Nephron (organoid): ENCODE measurements at regions not wholly inside any gene's neighbourhood (a gene's known extent, or its start where the extent isn't known, plus 50 kb on each side); places are given as distances from the start of the nearest gene placed in this dataset.
"Not testable (repeated sequence)": the region's sequence is repeated elsewhere in the genome, so short reads cannot be mapped to it uniquely, and the experiment has no call there.

Experiments
- H3K27ac Mint-ChIP-seq, 3 experiments: 2 replicates each; pipeline ENCODE4 v1.8.0; 2020; ENCODE audit warnings: mixed read lengths in 3 of 3, mild to moderate bottlenecking in 2 of 3, moderate library complexity in 1 of 3
- H3K27me3 Mint-ChIP-seq: 2 replicates; pipeline ENCODE4 v1.8.0; 2021; ENCODE audit warnings: low read depth, mild to moderate bottlenecking, moderate library complexity, mixed read lengths
- H3K36me3 Mint-ChIP-seq: 2 replicates; pipeline ENCODE4 v1.8.0; 2020; ENCODE audit warnings: low read depth, mixed read lengths
- H3K4me1 Mint-ChIP-seq: 2 replicates; pipeline ENCODE4 v1.8.0; 2020; ENCODE audit warnings: mixed read lengths
- H3K4me3 Mint-ChIP-seq, 3 experiments: 2 replicates each; pipeline ENCODE4 v1.8.0; 2020; ENCODE audit warnings: mild to moderate bottlenecking in 3 of 3, mixed read lengths in 3 of 3, moderate library complexity in 2 of 3
- H3K9me3 Mint-ChIP-seq: 2 replicates; pipeline ENCODE4 v1.8.0; 2020; ENCODE audit warnings: mixed read lengths
- TF ChIP-seq, protein P1 (sequence below), 3 experiments: fragments of 200-600 bp; sonication (generic); IDR thresholded peaks; one replicate each; pipeline ENCODE4 v1.5.0; 2021; ENCODE audit warnings: antibody characterized with exemption in 3 of 3; ENCODE audit not compliant: unreplicated experiment in 3 of 3

DNA sequence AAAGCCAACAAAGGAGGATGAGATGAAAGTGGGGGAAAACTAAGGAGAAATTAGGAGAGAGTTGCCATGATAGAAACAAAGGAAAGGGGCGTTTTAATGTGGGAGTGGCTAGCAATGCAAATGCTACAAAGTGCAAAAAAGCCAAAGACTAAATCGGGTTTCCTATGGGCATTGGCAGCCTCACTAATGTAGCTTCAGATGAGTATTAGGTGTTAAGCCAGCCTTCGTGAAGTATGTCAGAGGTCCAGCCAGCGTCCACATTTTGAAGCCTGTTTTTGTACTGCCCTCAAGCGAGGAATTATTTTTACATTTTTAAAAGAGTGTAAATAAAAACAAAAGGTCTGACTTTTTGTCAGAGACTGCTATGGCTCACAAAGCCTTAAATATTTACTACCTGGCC is 60.4 kb upstream of the TPTE start:
- H3K27ac Mint-ChIP-seq, H3K27me3 Mint-ChIP-seq, H3K9me3 Mint-ChIP-seq, H3K4me3 Mint-ChIP-seq, H3K36me3 Mint-ChIP-seq, H3K4me1 Mint-ChIP-seq: not testable (repeated sequence)

DNA sequence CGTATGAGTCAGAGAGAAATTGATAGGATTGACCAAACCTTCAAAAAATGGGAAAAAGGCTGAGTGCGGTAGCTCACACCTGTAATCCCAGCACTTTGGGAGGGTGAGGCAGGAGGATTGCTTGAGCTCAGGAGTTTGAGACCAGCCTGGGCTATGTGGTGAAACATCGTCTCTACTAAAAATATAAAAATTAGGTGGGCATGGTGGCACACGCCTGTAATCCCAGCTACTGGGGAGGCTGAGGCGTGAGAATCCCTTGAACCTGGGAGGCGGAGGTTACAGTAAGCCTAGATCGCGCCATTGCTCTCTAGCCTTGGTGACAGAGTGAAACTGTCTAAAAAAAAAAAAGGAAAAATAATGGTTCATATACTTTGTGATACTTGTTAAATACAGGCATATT is 59.9 kb upstream of the TPTE start:
- H3K9me3 Mint-ChIP-seq, H3K27ac Mint-ChIP-seq, H3K4me3 Mint-ChIP-seq, H3K27me3 Mint-ChIP-seq, H3K4me1 Mint-ChIP-seq, H3K36me3 Mint-ChIP-seq: not testable (repeated sequence)

DNA sequence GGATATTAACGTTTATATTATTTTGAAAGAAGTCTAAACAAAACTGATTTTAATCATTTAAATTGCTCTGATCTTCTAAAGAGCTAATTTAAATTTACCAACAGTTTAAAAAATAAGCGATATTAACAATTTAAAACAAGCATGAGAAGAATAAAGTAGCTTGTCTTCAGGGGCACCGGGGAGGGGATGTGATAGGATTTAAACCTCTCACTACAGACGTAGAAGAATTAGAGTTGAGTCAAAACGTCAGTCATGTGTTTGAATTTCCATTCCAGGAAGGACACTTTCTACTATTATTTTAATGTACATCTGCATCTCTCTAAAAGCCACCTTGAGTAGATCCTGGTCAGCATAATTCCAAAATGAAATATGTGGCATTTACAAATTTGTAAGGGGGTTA is 58.2 kb upstream of the TPTE start:
- Mint-ChIP-seq H3K27me3 (no peaks in the 10 kb centered on the region), H3K27ac (no peak overlapping the region), H3K4me1 (no peaks in the 10 kb centered on the region), H3K4me3 (no peak overlapping the region), H3K9me3 (no peaks in the 10 kb centered on the region), H3K36me3 (no peaks in the 10 kb centered on the region)
- TF ChIP-seq, protein P1, sequence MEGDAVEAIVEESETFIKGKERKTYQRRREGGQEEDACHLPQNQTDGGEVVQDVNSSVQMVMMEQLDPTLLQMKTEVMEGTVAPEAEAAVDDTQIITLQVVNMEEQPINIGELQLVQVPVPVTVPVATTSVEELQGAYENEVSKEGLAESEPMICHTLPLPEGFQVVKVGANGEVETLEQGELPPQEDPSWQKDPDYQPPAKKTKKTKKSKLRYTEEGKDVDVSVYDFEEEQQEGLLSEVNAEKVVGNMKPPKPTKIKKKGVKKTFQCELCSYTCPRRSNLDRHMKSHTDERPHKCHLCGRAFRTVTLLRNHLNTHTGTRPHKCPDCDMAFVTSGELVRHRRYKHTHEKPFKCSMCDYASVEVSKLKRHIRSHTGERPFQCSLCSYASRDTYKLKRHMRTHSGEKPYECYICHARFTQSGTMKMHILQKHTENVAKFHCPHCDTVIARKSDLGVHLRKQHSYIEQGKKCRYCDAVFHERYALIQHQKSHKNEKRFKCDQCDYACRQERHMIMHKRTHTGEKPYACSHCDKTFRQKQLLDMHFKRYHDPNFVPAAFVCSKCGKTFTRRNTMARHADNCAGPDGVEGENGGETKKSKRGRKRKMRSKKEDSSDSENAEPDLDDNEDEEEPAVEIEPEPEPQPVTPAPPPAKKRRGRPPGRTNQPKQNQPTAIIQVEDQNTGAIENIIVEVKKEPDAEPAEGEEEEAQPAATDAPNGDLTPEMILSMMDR (IDR thresholded peaks at IDR 0.05; ENCODE audit: unreplicated experiment in 3 of 3) = no peak

DNA sequence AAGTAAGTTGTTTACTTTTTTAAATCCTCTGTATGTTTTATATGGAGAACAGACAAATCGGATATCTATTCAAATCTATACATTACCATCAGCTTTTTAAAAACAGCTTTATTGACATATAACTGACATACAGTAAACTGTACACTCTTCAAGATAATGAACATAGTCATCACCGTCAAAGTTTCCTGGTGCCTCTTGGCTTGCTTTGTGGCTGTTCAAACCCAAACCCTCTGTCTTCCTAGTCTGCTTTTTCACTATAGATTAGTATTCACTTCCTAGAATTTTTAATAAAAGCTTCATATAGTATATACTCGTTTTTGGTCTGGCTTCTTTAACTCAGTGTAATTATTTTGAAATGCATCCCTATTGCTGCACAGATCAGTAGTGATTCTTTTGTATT is 56.4 kb upstream of the TPTE start:
- Mint-ChIP-seq H3K27me3 (no peaks in the 10 kb centered on the region), H3K4me3 (no peak overlapping the region), H3K27ac (no peak overlapping the region), H3K4me1 (no peaks in the 10 kb centered on the region), H3K9me3 (no peaks in the 10 kb centered on the region), H3K36me3 (no peaks in the 10 kb centered on the region)
- TF ChIP-seq, protein P1 (IDR thresholded peaks at IDR 0.05; ENCODE audit: unreplicated experiment in 3 of 3) = no peak

DNA sequence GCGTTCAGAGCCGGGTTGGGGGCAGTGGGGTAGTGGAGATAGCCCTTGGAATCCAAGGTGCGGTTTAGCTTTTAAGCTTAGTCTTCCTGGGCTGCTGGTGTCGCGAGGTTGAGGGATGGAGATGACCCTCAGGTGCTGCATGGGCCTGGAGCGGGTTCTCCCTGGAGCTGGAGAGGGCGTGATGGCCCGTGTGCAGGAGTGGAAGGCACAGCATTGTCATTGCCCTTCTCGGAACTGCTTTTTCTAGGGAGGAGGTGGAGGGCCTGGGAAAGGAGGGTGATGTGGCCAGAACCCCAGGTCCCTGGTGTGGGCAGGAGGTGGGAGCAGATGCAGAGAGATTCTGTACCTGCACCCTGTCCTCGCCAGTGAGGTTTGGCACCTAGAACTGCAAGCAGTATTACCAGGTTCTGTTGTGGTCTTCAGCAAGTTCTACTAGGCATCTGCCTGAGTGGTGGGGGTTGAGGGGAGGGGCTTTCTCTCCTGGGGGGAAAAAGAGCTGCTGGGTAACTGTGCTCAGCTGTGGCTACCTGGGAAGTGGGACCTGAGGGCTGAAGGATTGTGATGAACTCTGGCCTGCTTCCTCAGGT is 55.8 kb upstream of the TPTE start:
- not testable (repeated sequence) for H3K36me3 Mint-ChIP-seq, H3K9me3 Mint-ChIP-seq, H3K27me3 Mint-ChIP-seq, H3K27ac Mint-ChIP-seq, H3K4me1 Mint-ChIP-seq, H3K4me3 Mint-ChIP-seq

DNA sequence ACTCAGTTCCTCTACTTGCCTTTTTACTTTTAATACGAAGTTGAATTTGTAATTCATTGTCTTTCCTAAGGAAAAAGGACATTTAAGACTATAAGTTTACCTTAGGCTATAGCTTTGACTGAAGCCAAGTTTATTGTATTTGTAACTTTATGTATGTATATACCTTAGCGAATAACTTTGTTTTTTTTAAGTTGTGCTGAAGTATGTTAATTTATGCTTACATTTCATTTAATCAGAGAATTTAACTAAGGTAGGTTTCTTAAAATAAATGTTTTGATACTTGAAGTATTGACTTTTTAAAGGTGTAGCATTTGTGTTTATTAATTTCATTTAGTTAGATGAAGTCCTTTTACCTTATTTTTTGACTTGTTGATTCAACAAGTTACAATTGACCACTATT is 55.2 kb upstream of the TPTE start:
- no peak overlapping the region for H3K27ac Mint-ChIP-seq
- no peak overlapping the region for H3K4me3 Mint-ChIP-seq
- no peaks in the 10 kb centered on the region for H3K27me3 Mint-ChIP-seq

More for the DNA sequence above, 55.2 kb upstream of the TPTE start:
- no peaks in the 10 kb centered on the region for H3K9me3 Mint-ChIP-seq
- no peaks in the 10 kb centered on the region for H3K36me3 Mint-ChIP-seq
- no peaks in the 10 kb centered on the region for H3K4me1 Mint-ChIP-seq
- TF ChIP-seq, protein P1 (IDR thresholded peaks at IDR 0.05; ENCODE audit: unreplicated experiment in 3 of 3) = no peak
